ENCODE measurements at regions not wholly inside any gene's neighbourhood (a gene's known extent, or its start where the extent isn't known, plus 50 kb on each side); places are given as distances from the start of the nearest gene placed in this dataset.
"Not testable (repeated sequence)": the region's sequence is repeated elsewhere in the genome, so short reads cannot be mapped to it uniquely, and the experiment has no call there.

GRCh38 chr12:127469331-127469730, 797.6 kb upstream of the TMEM132C start:
- DNase-seq (ENCODE audit: low spot score), result no peak

GRCh38 chr12:127473766-127474165, 793.2 kb upstream of the TMEM132C start:
- no peak for DNase-seq (ENCODE audit: low spot score)

- DNase-seq (ENCODE audit: low spot score), result no peak
Measured at GRCh38 chr12:127479256-127479655, 787.7 kb upstream of the TMEM132C start.

- no peak for DNase-seq (ENCODE audit: low spot score)
Measured at GRCh38 chr12:127480775-127481314, 786.1 kb upstream of the TMEM132C start.

GRCh38 chr12:127482950-127483349, 784.0 kb upstream of the TMEM132C start:
- DNase-seq (ENCODE audit: low spot score), result no peak

GRCh38 chr12:127485528-127485927, 781.4 kb upstream of the TMEM132C start:
- no peak for DNase-seq (ENCODE audit: low spot score)

- DNase-seq (ENCODE audit: low spot score), result no peak
Measured at GRCh38 chr12:127487031-127487430, 779.9 kb upstream of the TMEM132C start.

GRCh38 chr12:127489061-127489460, 777.9 kb upstream of the TMEM132C start:
- no peak for DNase-seq (ENCODE audit: low spot score)

- no peak for DNase-seq (ENCODE audit: low spot score)
Measured at GRCh38 chr12:127494961-127495915, 771.7 kb upstream of the TMEM132C start.

- DNase-seq (ENCODE audit: low spot score), result no peak
Measured at GRCh38 chr12:127496255-127496654, 770.7 kb upstream of the TMEM132C start.

- no peak for DNase-seq (ENCODE audit: low spot score)
Measured at GRCh38 chr12:127500512-127501035, 766.4 kb upstream of the TMEM132C start.

- DNase-seq (ENCODE audit: low spot score), result no peak
Measured at GRCh38 chr12:127501916-127502315, 765.1 kb upstream of the TMEM132C start.

GRCh38 chr12:127503246-127503645, 763.7 kb upstream of the TMEM132C start:
- no peak for DNase-seq (ENCODE audit: low spot score)

GRCh38 chr12:127503996-127504395, 763.0 kb upstream of the TMEM132C start:
- not testable (repeated sequence) for DNase-seq (ENCODE audit: low spot score)

- no peak for DNase-seq (ENCODE audit: low spot score)
Measured at GRCh38 chr12:127504874-127505273, 762.1 kb upstream of the TMEM132C start.

GRCh38 chr12:127507341-127507740, 759.6 kb upstream of the TMEM132C start:
- DNase-seq (ENCODE audit: low spot score), result no peak

- DNase-seq (ENCODE audit: low spot score), result no peak
Measured at GRCh38 chr12:127509066-127509778, 757.7 kb upstream of the TMEM132C start.

GRCh38 chr12:127515941-127516340, 751.0 kb upstream of the TMEM132C start:
- DNase-seq (ENCODE audit: low spot score), result no peak

- DNase-seq (ENCODE audit: low spot score), result no peak
Measured at GRCh38 chr12:127516467-127516866, 750.5 kb upstream of the TMEM132C start.

GRCh38 chr12:127519779-127520178, 747.2 kb upstream of the TMEM132C start:
- DNase-seq (ENCODE audit: low spot score), result no peak

GRCh38 chr12:127526925-127527324, 740.0 kb upstream of the TMEM132C start:
- DNase-seq (ENCODE audit: low spot score), result no peak

- no peak for DNase-seq (ENCODE audit: low spot score)
Measured at GRCh38 chr12:127528551-127528950, 738.4 kb upstream of the TMEM132C start.

GRCh38 chr12:127531542-127531941, 735.4 kb upstream of the TMEM132C start:
- no peak for DNase-seq (ENCODE audit: low spot score)

All from hematopoietic multipotent progenitor cell treated with erythropoietin and hydrocortisone succinate and interleukin-3 and kit ligand, for 17 days (in vitro differentiated cells).